AG04449 (cell line): ENCODE measurements at regions not wholly inside any gene's neighbourhood (a gene's known extent, or its start where the extent isn't known, plus 50 kb on each side); places are given as distances from the start of the nearest gene placed in this dataset.

ENCODE experiments used
- CTCF ChIA-PET: fragments of 350-600 bp; formaldehyde crosslinking; extraction: SDS; loops from one replicate; lab custom pipeline; 2021; ENCODE audit warnings: antibody characterized with exemption; lab: Yijun Ruan, JAX
- POLR2A ChIA-PET: fragments of 400-600, 350-600 bp; formaldehyde crosslinking; extraction: SDS; loops from one replicate; lab custom pipeline; 2020; ENCODE audit warnings: antibody characterized with exemption, inconsistent platforms; lab: Yijun Ruan, JAX
- DNase-seq: peaks from one replicate; pipeline ENCODE4 v3.0.0-alpha.2; 2010; ENCODE audit warnings: low read depth, low spot score
- H3K4me3 ChIP-seq: 2 replicates; pipeline ENCODE4 v1.5.1; 2011; ENCODE audit warnings: low read depth, mild to moderate bottlenecking, control low read depth, low read length
- CTCF ChIP-seq: IDR thresholded peaks from one replicate; pipeline ENCODE4 v1.5.1; 2011; ENCODE audit warnings: mild to moderate bottlenecking, moderate library complexity, low read length, control low read depth, inconsistent platforms; ENCODE audit not compliant: insufficient read depth; ENCODE audit errors: missing control alignments

- ChIA-PET CTCF (no interaction called here), POLR2A (no interaction called here)
- no peak overlapping the region for H3K4me3 ChIP-seq
- TF ChIP-seq CTCF = no peak
- no peak for DNase-seq
Observed at GRCh38 chr18:47571957-47572356, 320.5 kb upstream of the SKOR2 start.

- TF ChIP-seq CTCF = no peak
Observed at GRCh38 chr18:47566809-47567208, 315.3 kb upstream of the SKOR2 start.

GRCh38 chr18:47560723-47561715 is 309.6 kb upstream of the SKOR2 start:
- POLR2A ChIA-PET = no interaction called here
- DNase-seq = no peak
- CTCF ChIA-PET = no interaction called here
- H3K4me3 ChIP-seq = no peak overlapping the region
- no peak for TF ChIP-seq CTCF

More at GRCh38 chr18:47566809-47567208, 315.3 kb upstream of the SKOR2 start:
- H3K4me3 ChIP-seq = no peak overlapping the region
- DNase-seq = no peak
- ChIA-PET CTCF (no interaction called here), POLR2A (no interaction called here)

- DNase-seq = no peak
- POLR2A ChIA-PET = no interaction called here
- CTCF ChIA-PET = no interaction called here
- no peak overlapping the region for H3K4me3 ChIP-seq
- TF ChIP-seq CTCF = no peak
Observed at GRCh38 chr18:47558110-47558750, 306.8 kb upstream of the SKOR2 start.

GRCh38 chr18:47557160-47557559 is 305.7 kb upstream of the SKOR2 start:
- POLR2A ChIA-PET = no interaction called here
- H3K4me3 ChIP-seq = no peak overlapping the region
- CTCF ChIA-PET = no interaction called here
- no peak for TF ChIP-seq CTCF
- DNase-seq = no peak

- CTCF ChIA-PET = no interaction called here
Observed at GRCh38 chr18:47552783-47553182, 301.3 kb upstream of the SKOR2 start.

More at GRCh38 chr18:47552783-47553182, 301.3 kb upstream of the SKOR2 start:
- DNase-seq = no peak
- POLR2A ChIA-PET = no interaction called here
- H3K4me3 ChIP-seq = no peak overlapping the region
- TF ChIP-seq CTCF = no peak
